CD1c-positive myeloid dendritic cell (primary cell): ENCODE measurements at regions not wholly inside any gene's neighbourhood (a gene's known extent, or its start where the extent isn't known, plus 50 kb on each side); places are given as distances from the start of the nearest gene placed in this dataset.

Experiments
- DNase-seq: peaks from one replicate; pipeline ENCODE4 v3.0.0-alpha.2; 2016; ENCODE audit errors: extremely low spot score

DNA sequence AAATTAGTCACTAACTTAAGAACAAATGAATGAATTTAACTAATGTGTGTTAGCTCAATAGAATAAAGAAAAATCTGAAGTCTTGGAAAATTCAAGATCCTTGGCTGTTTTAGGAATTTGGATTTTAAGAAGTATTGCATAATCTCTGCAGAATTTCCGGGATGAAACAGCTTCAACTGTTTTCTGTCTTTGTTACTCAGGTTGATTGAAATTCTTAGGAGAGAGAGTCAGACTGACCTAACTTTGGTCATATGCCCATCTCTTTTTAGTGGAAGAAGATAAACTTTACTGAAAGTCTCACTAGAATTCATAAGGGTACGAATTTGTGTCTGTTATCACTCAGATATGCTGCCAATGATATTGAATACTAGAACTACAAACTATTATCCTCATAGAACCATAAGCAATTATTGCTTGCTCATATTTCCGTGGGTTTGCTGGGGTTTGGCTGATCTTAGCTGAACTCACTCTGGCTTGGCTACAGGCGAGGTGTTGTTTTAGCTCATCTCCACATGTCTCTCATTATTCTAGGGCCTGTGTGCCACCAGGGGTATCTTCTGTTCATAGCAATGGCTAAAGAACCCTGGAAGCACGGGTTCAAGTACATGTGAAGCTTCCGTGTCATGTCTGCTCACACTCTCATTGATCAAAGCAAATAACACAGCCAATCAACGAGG lies 257.4 kb upstream of the NOVA1 start:
- DNase-seq, result no peak

GRCh38 chr14:26856876-26857518 lies 259.2 kb upstream of the NOVA1 start:
- DNase-seq, result no peak

- no peak for DNase-seq
Measured at GRCh38 chr14:26859483-26859882, 261.6 kb upstream of the NOVA1 start.

DNA sequence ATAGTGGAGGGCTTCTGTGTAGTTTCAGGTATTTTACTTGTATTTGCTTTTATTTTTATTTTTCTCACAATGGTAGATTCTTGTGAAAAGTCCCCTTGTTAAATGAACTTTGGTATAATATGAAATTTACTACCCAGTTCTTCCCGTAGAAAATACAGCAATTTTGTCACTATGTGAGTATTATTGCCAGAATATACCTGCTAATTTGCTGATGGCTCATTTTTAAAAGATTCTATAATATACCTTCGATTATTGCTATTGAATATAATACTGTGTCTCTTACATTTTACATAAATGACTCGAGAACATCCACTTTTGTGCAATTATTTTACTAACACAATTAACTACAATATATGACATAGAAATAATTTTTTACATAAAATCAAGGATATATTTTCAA lies 262.3 kb upstream of the NOVA1 start:
- DNase-seq, result no peak

GRCh38 chr14:26863736-26864135 lies 265.9 kb upstream of the NOVA1 start:
- no peak for DNase-seq

DNA sequence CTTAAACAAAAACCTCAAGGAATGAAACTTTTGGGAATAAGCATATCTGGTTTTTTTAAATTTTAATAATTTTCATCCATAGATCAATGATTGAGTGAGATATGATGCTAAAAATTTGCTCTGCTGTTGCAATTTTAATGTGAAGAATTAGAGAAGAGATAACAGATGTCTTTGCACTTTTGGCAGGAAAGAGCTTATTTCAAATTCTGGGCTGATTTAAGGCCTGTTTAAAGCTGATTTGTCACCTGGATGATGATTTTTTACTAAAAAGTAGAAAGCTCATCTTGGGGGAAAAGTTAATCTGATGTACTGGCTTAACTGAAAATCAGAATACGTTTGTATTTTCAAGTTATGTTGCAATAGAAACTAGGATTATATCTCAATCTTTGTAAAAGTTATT lies 268.9 kb upstream of the NOVA1 start:
- DNase-seq, result no peak

- no peak for DNase-seq
Measured at GRCh38 chr14:26867171-26867757, 269.4 kb upstream of the NOVA1 start.

DNA sequence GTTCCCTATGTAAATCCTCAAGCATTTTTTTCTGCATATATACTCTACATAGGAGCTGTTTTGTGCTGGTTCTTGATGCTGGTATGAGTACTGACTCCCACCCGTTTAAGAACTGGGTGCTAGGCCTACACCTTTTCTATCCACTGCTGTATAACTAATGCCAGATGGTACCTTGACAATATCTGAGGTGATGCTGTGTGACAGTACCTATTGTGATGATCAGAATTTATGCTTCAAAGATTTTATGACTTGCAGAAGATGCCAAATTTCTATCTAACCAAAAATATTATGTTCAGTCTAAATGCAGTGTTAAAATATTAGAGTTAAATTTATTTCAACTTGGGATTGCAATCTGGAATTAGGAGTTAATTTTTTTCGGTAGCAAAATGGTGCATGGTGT lies 272.3 kb upstream of the NOVA1 start:
- DNase-seq, result no peak

DNA sequence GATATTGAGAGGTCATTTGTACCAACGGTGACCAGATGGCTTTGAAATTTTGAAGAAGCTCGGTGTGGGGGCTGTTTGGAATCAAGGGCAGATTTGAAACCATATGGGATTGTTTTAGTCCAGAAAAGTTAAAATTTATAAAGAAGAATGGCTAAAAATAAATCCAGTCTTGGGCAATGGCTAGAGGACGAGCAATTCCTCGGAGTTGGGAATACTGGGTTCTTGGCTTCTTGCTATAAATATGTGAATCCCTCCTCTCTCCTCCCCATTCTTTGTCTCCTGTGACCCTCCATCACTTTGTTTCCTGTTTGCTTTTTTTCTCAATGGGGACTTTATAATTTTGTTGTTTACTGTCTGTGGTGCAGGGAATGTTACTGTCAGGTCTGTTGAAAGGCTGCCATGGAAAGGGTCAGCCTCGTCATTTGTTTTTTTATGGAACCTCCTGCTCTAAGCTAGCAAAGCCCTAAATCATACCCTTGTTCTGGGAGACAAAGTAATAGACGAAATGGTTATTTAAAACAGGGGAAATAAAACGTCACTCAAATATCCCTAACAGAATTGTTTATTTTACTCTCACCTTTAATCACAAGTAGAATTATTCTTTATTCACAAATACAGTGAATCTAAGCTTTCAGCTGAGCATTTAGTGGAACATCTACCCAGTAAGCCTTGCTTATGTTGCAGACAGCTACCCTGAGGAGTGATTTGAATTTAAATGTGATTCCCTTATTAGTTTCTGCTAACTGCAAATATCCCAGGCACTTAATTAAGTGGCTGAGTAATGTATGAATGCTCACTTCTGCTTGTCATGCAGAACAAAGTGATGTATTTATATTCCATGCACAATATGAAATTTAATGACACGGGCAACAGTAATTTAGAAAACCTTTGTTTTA lies 273.1 kb upstream of the NOVA1 start:
- DNase-seq, result no peak

- no peak for DNase-seq
Measured at GRCh38 chr14:26872515-26873361, 274.9 kb upstream of the NOVA1 start.

DNA sequence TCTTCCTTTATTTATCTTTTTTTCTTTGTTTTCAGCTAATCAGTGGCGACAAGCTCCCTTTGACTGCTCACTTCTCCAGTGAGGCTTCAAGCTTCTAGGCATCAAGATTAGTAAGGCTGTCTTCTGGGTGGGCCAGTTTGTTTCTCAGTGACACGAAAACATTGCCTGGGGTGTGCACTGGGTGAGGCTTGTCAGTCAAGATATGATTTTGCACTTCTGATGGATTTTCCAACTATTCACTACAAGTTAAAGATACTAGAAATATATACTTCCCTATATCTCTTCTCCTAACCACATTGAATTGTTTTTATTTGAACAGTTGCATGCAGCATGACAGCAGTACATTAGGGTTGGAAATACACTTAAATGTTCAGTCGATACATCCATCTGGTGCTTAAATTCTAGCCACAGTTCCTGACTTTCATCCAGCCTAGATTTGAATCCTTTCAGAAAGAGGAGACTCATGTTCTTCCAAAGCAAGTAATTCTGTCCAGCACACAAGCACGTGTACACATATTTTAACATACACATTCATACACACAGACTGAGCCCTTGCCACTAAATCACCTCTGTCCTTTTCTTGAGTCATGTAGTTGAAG lies 275.6 kb upstream of the NOVA1 start:
- no peak for DNase-seq

DNA sequence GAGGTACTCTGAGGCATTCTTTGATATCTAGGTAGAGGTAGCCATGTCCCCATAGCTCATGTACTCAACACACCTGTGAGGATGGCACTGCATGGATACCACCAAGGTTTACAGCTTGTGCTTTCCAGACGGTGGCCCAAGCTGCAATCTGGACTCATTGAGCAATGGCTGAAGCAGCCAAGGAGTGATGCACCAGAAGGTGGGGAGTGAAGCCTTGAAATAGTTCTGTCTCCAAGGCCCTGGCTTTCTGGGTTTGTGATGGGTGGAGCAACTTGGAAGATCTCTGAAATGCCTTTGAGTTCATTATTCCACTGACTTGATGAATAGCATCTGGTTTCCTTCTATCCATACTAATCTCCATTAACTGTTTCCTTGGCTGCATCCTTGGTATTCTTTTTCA lies 290.0 kb upstream of the NOVA1 start:
- no peak for DNase-seq

DNA sequence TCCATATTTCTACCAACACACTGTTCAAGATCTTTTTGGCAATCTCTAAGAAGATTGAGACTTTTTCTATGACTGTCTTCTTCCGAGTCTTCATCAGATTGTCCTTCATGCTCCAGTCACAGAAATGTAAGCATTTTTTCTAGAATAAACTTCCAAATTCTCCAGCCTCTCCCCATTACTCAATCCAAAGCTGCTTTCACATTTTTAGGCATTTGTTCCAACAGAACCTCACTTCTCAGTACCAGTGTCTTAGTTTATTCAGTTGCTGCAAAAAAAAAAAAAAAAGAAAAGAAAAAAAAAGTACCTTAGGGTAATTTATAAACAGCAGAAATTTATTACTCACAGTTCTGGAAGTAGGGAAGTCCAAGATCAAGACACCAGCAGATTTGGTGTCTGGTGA lies 290.8 kb upstream of the NOVA1 start:
- no peak for DNase-seq

- no peak for DNase-seq
Measured at GRCh38 chr14:26896447-26896846, 298.6 kb upstream of the NOVA1 start.

GRCh38 chr14:26897196-26897595 lies 299.4 kb upstream of the NOVA1 start:
- DNase-seq, result no peak

- DNase-seq, result no peak
Measured at GRCh38 chr14:26905229-26905628, 307.4 kb upstream of the NOVA1 start.

- no peak for DNase-seq
Measured at GRCh38 chr14:26913786-26914185, 316.0 kb upstream of the NOVA1 start.

DNA sequence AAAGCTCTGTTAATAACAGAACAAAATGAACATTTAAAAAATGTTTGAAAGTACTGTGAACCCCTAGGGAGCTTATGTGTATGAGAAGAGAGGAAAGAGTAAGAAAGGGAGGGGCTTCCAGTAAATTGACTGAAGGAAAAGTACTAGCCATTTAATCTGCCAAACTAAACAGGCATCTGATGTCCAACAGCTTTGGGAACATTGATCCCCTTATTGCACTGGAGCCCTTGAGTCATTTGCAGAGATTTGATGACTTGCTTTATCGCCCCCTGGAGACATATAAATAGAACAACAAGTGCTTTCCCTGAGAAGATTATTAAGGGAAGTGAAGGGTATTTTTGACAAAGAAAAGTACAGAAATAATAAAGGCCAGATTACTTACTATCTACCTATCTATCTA lies 319.3 kb upstream of the NOVA1 start:
- DNase-seq, result no peak

- DNase-seq, result no peak
Measured at GRCh38 chr14:26925876-26926584, 328.2 kb upstream of the NOVA1 start.

- DNase-seq, result no peak
Measured at GRCh38 chr14:26926585-26926984, 328.8 kb upstream of the NOVA1 start.
